GM19025 (cell line): ENCODE measurements at regions not wholly inside any gene's neighbourhood (a gene's known extent, or its start where the extent isn't known, plus 50 kb on each side); places are given as distances from the start of the nearest gene placed in this dataset.

Experiments
- ATAC-seq: cut with Tn5 transposase; IDR thresholded peaks from one replicate; pipeline ENCODE4 v1.9.1; 2021; ENCODE audit warnings: mild to moderate bottlenecking, low read depth, moderate library complexity; ENCODE audit not compliant: unreplicated experiment

DNA sequence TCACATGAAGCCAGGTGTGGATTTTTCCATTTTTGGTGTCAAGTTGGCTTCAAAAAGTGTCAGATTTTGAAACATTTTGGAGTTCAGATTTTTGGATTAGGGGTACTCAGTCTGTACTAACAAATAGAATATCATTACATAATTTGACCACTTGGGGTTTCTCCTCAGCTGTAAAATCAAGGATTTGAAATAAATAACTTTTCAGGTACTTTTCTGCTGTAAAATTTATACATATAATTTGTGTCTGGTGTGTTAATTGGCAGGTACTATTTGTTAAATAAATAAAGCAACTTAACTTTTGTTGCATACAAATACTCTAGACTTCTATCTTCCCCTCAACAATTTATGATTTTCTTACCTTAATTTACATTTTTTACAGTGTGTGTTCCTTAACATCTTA lies 234.1 kb upstream of the PRICKLE1 start:
- no peak for ATAC-seq

- ATAC-seq, result no peak
Measured at GRCh38 chr12:42819846-42820245, 230.3 kb upstream of the PRICKLE1 start.

DNA sequence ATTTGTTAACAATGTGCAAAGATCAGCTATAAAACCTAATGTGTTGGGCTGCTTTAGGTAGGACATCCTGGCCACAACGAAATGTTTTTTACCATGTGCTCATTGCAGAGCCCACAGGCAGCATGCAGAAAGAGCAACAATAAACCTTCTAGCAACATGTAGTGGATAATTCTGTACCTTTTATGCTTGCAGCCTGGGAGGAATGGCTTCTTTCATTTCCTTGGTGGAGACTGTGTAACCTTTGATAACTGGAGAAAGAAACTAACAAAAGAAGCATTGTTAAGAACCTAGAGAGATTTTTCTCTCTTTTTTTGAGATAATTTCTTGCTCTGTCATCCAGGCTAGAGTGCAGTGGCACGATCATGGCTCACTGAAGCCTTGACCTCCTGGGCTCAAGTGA lies 225.5 kb upstream of the PRICKLE1 start:
- no peak for ATAC-seq

- no peak for ATAC-seq
Measured at GRCh38 chr12:42812871-42813270, 223.3 kb upstream of the PRICKLE1 start.

GRCh38 chr12:42812086-42812485 lies 222.5 kb upstream of the PRICKLE1 start:
- no peak for ATAC-seq

DNA sequence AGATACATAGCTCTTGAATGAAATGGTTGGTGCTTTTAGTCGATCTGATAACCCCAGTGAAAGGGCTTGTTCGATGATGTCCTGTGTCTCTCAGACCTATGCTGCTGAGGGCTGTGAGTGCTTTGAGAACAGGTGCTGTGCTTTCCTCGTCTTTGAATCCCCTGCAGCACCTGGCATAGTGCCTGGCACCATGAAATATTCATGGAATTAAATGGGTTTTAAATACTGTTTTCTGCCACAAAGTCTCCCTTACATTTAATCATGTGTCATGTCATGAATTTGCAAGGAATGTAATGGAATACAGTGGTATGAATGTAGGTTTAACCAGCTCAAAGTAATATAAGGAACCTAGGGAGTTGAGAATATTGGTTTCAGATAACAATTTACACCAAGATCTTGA lies 220.5 kb upstream of the PRICKLE1 start:
- ATAC-seq, result no peak

- no peak for ATAC-seq
Measured at GRCh38 chr12:42809226-42809625, 219.7 kb upstream of the PRICKLE1 start.

GRCh38 chr12:42807766-42808165 lies 218.2 kb upstream of the PRICKLE1 start:
- ATAC-seq, result no peak

DNA sequence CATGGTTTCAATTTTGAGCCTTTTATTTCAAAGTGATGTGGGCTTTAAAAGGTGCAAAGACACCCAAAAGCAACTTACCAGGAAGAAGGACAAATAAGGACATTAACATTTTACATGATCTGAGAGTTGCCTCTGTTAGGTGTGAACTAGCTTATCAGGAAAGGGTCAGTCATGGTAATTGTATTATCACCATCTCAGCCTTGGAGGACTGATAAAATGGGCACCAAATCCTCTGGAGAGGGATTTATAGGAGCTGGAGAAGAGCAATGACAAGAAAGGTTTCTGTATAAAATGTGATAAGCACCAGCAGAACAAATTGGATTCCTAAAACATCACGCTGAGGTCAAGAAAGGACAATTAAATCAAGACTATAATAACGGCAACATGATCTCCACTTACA lies 217.7 kb upstream of the PRICKLE1 start:
- ATAC-seq, result no peak

GRCh38 chr12:42804928-42805327 lies 215.4 kb upstream of the PRICKLE1 start:
- ATAC-seq, result no peak

GRCh38 chr12:42802785-42803189 lies 213.2 kb upstream of the PRICKLE1 start:
- no peak for ATAC-seq

- ATAC-seq, result no peak
Measured at GRCh38 chr12:42801271-42801670, 211.7 kb upstream of the PRICKLE1 start.

- no peak for ATAC-seq
Measured at GRCh38 chr12:42799966-42800365, 210.4 kb upstream of the PRICKLE1 start.

GRCh38 chr12:42798811-42799438 lies 209.4 kb upstream of the PRICKLE1 start:
- ATAC-seq, result no peak

GRCh38 chr12:42794806-42795205 lies 205.3 kb upstream of the PRICKLE1 start:
- no peak for ATAC-seq

DNA sequence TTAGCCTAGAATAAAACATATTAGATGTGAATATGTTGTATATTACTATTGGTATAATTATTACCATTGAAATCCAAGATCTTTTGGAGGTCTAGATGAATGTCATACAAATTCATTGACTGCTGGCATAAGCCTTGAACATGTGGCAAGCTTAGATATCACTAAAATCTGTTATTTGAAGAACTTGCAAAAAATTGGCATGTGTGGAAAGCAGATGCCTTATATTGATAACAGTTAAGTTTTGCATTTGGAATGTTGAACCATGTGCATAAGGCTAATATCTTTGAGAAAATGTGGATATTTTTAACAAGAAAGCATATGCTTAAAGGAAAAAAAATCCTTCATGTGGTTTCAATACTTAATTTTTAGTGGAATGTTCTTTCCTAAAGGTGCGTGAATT lies 203.6 kb upstream of the PRICKLE1 start:
- no peak for ATAC-seq

DNA sequence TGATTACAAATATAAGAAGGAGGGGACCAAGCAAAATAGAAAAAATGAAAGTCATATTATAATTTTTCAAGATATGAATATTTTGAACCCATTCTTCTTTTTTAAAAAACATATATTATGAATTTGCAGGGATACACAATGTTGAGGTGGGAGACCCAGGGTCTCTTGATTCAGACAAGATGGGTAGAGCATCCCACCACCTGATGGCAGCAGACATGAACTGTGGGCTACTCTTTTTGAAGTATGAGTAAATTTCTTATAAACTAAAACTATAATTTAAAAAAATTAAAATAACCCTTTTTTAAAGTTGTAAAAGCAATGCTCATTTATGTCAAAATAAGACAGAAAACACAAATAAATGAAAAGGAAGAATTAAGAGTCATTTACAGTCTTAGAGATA lies 202.7 kb upstream of the PRICKLE1 start:
- ATAC-seq, result no peak

DNA sequence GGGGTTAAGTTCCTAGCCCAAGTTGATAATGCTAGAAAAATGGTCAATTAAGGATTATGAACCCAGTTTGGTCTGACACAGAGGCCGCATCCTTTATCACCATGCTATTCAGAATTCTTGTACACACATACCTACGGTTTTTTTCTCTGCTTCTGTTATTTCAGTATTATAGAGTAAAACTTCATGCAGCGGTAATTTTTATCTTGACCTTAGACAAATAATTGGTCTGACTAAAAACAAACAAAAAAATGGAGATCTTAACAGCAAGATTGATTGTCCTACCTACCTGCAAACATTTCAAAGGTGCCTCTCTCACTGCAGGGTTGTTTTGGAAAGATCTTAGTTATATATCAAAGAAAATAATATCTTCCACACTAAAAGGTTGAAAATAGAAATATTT lies 201.9 kb upstream of the PRICKLE1 start:
- no peak for ATAC-seq

GRCh38 chr12:42790761-42791151 lies 201.2 kb upstream of the PRICKLE1 start:
- ATAC-seq, result no peak

- no peak for ATAC-seq
Measured at GRCh38 chr12:42789808-42790760, 200.5 kb upstream of the PRICKLE1 start.

GRCh38 chr12:42786400-42787148 lies 197.0 kb upstream of the PRICKLE1 start:
- no peak for ATAC-seq
